ENCODE measurements at regions not wholly inside any gene's neighbourhood (a gene's known extent, or its start where the extent isn't known, plus 50 kb on each side); places are given as distances from the start of the nearest gene placed in this dataset.

- Mint-ChIP-seq H3K4me3 (ENCODE audit: unreplicated experiment) (no peak overlapping the region), H3K4me1 (ENCODE audit: unreplicated experiment) (peaks cover 31% of the 10 kb centered on the region), H3K36me3 (ENCODE audit: unreplicated experiment) (no peaks in the 10 kb centered on the region), H3K27ac (ENCODE audit: unreplicated experiment) (no peak overlapping the region), H3K27me3 (ENCODE audit: unreplicated experiment) (peaks cover 3% of the 10 kb centered on the region), H3K9me3 (ENCODE audit: unreplicated experiment) (no peaks in the 10 kb centered on the region)
- TF ChIP-seq CTCF (IDR thresholded peaks at IDR 0.05): no peak
- DNase-seq (ENCODE audit: extremely low spot score, unreplicated experiment): no peak
Measured at GRCh38 chr3:182737825-182738224, 55.5 kb upstream of the ATP11B start.

- no peak overlapping the region for H3K27ac Mint-ChIP-seq (ENCODE audit: unreplicated experiment)
- peaks cover 2% of the 10 kb centered on the region for H3K27me3 Mint-ChIP-seq (ENCODE audit: unreplicated experiment)
- no peak for TF ChIP-seq CTCF (IDR thresholded peaks at IDR 0.05)
- no peaks in the 10 kb centered on the region for H3K9me3 Mint-ChIP-seq (ENCODE audit: unreplicated experiment)
- H3K4me3 Mint-ChIP-seq (ENCODE audit: unreplicated experiment): no peak overlapping the region
- peaks cover 31% of the 10 kb centered on the region for H3K4me1 Mint-ChIP-seq (ENCODE audit: unreplicated experiment)
- no peak for DNase-seq (ENCODE audit: extremely low spot score, unreplicated experiment)
- no peaks in the 10 kb centered on the region for H3K36me3 Mint-ChIP-seq (ENCODE audit: unreplicated experiment)
Measured at GRCh38 chr3:182738583-182739411, 54.5 kb upstream of the ATP11B start.

- Mint-ChIP-seq H3K27me3 (ENCODE audit: unreplicated experiment) (no peaks in the 10 kb centered on the region), H3K27ac (ENCODE audit: unreplicated experiment) (no peak overlapping the region), H3K4me3 (ENCODE audit: unreplicated experiment) (no peak overlapping the region), H3K36me3 (ENCODE audit: unreplicated experiment) (no peaks in the 10 kb centered on the region), H3K9me3 (ENCODE audit: unreplicated experiment) (no peaks in the 10 kb centered on the region), H3K4me1 (ENCODE audit: unreplicated experiment) (peaks cover 31% of the 10 kb centered on the region)
- no peak for TF ChIP-seq CTCF (IDR thresholded peaks at IDR 0.05)
- no peak for DNase-seq (ENCODE audit: extremely low spot score, unreplicated experiment)
Measured at GRCh38 chr3:182739619-182740018, 53.7 kb upstream of the ATP11B start.

- DNase-seq (ENCODE audit: extremely low spot score, unreplicated experiment): no peak
- H3K4me3 Mint-ChIP-seq (ENCODE audit: unreplicated experiment): no peak overlapping the region
- no peaks in the 10 kb centered on the region for H3K36me3 Mint-ChIP-seq (ENCODE audit: unreplicated experiment)
- no peak for TF ChIP-seq CTCF (IDR thresholded peaks at IDR 0.05)
- H3K9me3 Mint-ChIP-seq (ENCODE audit: unreplicated experiment): no peaks in the 10 kb centered on the region
- H3K27me3 Mint-ChIP-seq (ENCODE audit: unreplicated experiment): no peaks in the 10 kb centered on the region
- no peak overlapping the region for H3K27ac Mint-ChIP-seq (ENCODE audit: unreplicated experiment)
- H3K4me1 Mint-ChIP-seq (ENCODE audit: unreplicated experiment): peaks cover 23% of the 10 kb centered on the region
Measured at GRCh38 chr3:182740710-182741109, 52.6 kb upstream of the ATP11B start.

- TF ChIP-seq CTCF (IDR thresholded peaks at IDR 0.05): no peak
- DNase-seq (ENCODE audit: extremely low spot score, unreplicated experiment): no peak
- Mint-ChIP-seq H3K9me3 (ENCODE audit: unreplicated experiment) (no peaks in the 10 kb centered on the region), H3K36me3 (ENCODE audit: unreplicated experiment) (no peaks in the 10 kb centered on the region), H3K27me3 (ENCODE audit: unreplicated experiment) (no peaks in the 10 kb centered on the region), H3K4me3 (ENCODE audit: unreplicated experiment) (no peak overlapping the region), H3K27ac (ENCODE audit: unreplicated experiment) (no peak overlapping the region), H3K4me1 (ENCODE audit: unreplicated experiment) (peaks cover 19% of the 10 kb centered on the region)
Measured at GRCh38 chr3:182741214-182741613, 52.1 kb upstream of the ATP11B start.

Measured in osteocyte (in vitro differentiated cells).